GM18520 (cell line): ENCODE measurements at regions not wholly inside any gene's neighbourhood (a gene's known extent, or its start where the extent isn't known, plus 50 kb on each side); places are given as distances from the start of the nearest gene placed in this dataset.

Experiments used
- ATAC-seq: cut with Tn5 transposase; IDR thresholded peaks from one replicate; pipeline ENCODE4 v1.9.1; 2021; ENCODE audit not compliant: unreplicated experiment

DNA sequence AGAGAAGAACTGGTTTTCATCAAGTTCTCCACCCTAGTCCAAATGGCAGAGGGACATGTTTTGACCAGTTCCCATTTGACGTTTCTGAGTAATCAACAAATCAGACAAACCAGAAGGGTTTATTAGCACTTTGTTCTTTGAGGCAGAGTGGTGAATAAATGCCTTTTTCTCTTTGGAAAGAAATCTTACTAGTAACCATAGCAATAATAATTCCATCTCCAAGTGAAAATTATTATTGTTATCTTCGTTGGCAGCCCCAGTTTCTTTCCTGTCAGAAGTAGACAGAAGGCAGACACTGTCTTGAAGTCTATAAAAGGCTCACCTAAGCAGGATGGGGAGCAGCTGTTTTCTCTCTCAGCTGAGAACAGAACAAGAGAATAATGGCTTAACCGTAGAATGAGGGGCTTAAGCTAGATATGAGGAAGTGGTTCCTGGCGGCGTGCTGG, 391.6 kb downstream of the PBX1 start:
- ATAC-seq: no peak

DNA sequence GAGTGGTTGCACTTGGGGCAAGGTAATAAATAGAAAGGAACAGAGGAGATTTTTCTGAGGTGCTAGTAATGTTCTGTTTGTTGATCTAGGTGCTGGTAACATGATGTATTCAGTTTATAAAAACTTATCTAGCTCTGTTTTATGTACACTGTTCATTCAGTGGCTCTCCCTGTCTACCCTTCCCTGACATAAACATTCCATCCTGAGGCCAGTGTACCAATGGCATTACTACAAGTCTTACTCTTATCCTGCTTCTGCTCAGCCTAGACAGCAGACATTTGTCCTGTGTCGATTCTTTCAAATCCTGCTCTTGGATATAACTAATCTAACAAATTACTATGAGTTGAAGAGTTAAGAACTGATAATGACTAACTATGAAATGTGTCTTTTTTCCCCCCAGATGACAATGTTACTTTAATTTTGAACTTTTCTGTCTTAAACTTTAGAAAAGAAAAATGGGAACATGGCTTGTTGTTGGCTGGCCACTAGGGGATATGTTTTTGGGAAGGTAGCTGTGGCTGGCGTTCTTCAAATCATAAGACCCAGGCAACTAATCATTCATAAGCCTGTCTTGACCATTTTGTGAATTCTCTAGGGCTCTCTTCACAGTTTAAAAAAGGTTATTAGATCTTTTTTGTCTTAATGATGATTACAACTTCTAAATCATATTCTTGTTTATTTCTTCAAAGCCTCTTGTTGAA, 390.9 kb downstream of the PBX1 start:
- no peak for ATAC-seq

DNA sequence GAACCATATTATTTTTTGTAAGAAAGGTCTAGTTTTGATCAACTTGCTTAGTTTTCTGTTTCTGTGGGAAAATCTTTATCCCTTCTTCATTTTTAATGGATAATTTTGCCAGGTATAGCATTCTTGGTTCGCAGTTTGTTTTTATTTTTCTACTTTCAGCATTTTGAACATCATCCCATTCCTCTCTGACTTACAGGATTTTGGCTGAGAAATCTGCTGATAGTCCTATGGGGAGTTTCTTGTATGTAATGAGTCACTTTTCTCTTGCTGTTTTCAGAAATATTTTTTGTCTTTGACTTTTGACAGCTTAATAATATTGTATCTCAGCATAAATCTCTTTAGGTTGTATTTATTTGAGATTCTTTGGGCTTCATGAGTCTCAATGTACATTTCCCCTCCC, 389.1 kb downstream of the PBX1 start:
- ATAC-seq: no peak

DNA sequence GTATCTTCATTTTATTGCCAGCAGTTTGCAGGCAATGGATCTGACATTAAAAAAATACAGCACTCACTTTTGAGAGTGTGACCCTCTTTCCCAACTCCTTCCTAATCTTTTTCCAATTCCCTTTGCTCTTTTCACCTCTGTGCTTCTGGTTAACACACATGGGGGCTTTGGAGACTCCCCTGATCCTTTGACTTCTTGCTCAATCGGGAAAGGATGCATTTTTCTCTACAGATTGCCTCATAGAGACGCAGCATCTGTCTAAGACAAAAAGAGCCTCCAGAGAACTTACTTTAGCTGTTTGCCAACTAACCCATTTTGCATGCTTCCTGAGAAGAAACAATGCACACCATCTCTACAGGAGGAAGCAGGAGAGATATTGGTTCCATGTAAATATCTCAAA, 378.3 kb downstream of the PBX1 start:
- no peak for ATAC-seq

DNA sequence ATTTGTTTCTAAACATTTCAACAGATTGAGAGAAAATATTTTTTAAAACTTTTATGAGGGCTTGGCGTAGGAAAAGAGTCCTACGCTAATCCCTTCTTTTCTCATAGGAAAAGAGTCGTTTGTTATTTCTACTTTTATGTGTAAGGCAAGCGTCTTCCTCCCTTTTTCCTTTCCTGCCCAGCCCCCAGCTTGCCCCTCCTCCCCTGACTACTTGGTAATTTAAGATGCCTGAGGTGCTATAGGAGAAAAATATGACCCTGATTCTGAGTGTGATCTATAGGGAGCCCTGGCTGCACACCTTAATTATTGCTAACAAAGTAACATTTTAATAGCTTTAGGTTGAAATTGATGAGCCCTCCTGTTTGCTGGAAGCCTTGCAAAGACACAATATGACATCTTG, 373.6 kb downstream of the PBX1 start:
- no peak for ATAC-seq

DNA sequence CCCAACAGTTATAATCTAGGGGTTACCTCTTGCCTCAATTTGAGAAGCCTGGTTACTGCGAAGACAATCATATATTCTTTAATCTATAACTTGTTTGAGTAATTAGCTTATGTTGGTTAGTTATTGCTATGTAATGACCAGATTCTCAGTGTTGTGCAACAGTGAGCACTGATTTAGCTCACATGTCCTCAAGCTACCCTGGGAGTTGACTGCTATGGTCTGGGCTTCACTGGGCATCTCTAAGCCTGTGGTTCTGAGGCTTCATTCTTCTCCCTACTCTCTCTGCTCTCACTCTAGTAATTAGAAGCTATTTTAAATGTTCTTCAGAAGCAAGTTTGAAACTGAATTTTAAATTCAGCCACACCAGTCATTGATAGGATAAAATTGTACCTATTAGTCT, 371.8 kb downstream of the PBX1 start:
- ATAC-seq: no peak

DNA sequence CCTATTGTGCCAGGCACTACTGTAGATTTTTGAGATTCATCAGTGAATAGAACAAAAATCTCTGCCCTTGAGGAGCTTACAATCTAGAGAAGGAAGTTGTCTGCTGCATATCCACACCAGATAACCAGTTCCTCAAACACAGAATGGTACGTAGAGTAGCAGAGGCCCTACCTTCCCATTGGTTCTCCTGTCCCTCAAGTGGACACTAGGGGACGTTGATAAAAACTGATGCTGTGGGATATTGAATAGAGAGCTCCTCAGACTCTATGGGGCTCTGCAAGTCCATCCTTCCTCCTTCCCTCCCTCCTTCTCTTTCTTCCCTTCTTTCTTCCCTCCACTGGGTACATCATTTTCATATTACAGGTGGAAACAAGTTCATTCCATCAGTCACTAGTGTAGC, 371.3 kb downstream of the PBX1 start:
- ATAC-seq: no peak

DNA sequence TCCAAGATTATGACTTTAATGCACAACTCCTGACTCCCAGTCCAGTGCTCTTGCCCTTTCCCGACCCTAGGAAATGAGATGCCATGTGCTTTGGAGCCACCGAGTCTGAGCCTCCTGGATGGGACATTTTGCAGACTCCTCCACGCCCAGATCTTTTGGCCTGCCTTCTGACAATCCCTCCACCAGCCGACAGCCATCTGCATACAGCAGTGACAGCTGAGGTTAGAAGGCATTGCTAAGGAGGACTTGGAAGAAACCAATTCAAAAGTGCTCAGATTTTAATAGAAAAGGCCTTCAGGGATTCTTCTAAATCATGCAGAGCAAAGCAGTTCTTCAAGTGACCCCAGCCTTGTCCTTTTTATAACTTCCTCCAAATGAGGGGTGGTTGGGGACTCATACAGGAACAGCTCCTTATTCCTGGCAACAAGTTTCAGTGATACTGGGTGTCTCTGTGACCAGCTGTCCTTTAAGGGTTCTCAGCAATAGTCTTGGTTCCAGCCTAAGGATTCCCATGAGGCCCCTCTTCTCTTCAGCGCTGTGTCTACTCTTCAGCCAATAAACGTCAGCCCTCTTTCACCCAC, 369.3 kb downstream of the PBX1 start:
- no peak for ATAC-seq

DNA sequence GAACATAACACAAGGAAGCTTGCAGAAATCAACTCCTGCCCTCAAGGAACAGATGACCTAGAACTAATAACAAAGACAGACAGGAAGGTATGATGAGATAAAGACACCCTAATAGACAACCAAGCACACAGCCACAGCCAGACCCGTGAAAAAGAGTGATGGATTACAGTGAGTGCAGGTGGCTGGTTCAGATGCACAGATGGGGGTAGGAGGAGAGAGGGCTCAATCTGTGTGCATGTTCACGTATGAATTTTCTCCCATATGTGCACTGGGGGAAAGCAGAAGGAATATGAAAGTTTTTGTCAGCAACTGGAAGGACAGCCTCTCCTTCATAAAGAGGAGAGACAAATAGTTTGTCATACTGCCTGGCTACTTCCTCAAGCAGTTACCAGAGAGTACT, 367.1 kb downstream of the PBX1 start:
- ATAC-seq: no peak

DNA sequence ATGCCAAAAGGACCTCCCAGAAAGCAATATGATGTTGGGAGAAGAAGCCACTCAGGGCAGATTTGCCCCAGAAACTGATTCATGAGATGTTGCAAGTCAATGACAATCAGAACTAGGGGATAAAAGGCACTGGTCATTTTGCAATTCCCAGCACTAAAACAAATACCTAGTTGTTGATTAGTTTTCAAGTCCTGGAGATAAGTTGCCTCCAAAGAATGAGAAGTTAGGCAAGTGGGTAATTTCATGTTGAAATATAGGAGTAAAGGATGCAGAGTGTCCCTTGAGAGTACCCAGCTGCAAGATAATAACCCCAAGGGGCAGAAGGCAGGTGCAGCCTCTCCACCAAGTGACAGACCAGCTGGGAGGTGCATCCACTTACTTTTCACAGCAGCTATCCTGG, 363.6 kb downstream of the PBX1 start:
- ATAC-seq: no peak

DNA sequence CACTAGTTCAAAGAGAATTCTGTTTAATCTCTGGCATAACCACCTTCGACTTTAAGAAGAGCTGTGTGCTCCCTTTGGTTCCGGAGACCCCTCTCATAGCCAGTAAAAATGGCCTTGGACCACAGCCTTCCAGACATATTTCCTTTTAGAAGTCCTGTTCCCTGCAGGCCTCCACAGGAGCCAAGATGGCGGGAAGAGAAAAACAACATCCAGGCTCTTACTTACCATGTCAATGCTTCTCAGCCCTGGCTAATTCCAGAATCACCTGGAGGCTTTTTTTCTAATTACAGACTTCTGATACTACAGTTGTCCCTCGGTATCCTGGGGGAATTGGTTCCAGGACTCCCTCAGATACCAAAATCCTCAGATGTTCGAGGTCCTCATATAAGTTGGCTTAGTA, 362.5 kb downstream of the PBX1 start:
- ATAC-seq: no peak

DNA sequence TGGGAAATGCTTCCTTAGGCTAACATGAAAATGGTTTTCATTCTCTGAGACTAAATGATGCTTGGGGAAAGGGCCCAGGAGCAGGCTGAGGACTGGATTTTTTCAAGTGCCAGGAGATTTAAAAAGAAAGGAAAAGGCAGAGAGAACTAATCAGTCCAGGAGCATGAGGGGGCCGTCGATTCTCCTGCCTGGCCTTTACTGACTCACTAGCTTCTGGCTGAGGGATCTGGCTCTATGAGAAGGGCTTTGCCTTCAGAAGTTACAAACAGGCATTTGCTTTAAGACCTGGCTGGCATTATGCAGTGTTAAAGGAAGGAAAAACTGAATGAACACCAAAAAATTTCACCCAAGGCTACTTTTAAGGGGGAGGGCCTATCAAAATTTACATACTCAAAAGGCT, 359.2 kb downstream of the PBX1 start:
- no peak for ATAC-seq

DNA sequence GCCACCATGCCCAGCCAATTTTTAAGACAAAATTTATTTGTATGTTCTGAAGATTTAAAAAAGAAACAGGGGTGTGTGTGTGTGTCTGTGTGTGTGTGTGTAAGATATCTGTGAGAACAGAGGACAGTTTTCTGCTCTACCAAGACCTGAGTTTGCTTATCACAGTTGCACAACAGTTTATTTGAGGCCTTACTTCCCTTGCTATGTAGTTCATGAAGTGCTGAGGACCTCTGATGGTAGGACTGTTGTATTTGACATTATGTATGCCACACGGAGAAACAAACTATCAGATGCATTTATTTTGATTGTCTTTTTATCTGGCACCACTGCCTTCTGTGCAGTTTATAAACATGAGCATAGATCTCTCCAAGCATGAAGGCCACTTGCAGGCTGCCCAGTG, 355.2 kb downstream of the PBX1 start:
- no peak for ATAC-seq

DNA sequence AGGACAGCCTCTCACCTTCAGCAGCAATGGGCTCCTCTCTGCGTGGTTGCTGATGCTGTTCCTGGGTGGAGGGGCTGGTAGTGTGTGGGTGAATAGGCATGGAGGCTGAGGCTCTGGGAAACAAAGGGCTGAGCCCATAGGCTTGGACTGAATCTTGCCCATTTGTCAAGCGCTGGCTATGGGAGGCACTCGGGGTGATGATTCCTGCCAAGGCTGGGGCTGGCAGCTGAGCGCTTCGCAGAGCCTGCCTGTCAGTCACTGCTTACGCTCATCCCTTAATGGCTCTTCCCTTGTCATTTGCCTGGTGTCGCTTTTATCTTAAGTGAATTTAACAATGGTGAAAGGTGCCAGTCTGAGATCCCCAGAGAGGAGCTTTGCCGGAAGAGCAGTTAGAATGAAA, 353.3 kb downstream of the PBX1 start:
- ATAC-seq: no peak

DNA sequence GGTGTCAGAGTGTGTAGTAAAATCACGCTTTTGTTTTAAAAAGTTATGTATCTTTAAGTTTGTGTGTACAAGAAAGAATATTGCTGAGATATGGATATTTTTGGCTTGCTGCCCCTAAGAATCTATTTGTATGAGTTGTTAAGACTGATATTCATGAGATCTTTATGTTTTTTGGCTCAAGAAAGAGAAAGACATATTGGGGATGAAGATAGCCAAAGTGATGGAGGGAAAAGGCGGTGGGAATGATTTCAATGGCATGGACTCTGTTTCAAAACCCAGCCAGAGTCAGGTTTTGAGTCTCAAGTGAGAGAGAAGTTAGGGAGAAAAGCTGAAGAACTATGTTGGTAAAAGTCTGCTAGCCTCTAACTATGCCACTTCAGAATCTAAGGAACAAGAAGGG, 351.7 kb downstream of the PBX1 start:
- ATAC-seq: no peak

DNA sequence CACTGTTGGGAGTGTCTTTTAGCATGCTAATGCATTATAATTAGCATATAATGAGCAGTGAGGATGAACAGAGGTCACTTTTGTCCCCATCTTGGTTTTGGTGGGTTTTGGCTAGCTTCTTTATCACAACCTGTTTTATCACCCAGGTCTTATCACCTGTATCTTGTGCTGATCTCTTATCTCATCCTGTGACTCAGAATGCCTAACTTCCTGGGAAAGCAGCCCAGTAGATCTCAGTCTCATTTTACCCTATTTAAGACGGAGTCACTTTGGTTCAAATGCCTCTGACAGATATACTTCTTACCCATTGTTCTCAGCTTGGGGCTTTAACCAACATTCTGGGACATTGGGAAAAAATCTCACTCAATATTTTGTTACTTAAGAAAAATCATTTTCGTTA, 348.7 kb downstream of the PBX1 start:
- no peak for ATAC-seq

DNA sequence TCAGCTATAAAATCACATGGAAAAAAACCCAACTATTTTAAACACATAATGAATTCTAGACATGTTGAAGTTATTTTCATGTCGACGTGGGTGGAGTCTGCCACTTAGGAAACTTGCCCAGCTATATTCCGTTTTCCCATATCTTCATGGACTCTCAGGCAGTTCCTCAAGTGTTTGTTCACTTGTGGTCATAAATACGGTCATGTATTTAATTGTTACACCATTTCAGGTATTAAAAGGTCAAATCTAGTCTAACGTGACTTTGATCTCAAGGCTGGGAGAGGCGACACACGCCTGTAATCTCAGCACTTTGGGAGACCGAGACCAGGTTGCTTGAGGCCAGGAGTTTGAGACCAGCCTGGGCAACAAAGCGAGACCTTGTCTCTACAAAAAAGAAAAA, 346.9 kb downstream of the PBX1 start:
- ATAC-seq: no peak

DNA sequence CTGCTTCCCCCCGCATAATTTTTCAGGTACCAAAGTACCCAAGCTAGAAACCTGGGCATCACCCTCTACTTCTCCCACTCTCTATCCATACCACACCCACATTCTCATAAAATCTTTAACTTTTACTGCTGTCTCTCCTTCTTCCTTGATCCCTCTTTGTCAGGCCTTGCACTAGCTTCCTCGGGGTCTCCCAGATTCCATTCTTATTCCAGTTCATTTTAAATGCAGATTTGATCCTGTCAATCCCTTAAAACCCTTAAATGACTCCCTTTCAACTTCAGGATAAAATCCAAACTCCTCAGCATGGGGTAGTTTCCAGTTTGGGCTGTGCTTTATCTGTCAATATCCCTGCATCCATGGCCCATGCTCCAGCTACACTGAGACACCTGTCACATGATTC, 343.5 kb downstream of the PBX1 start:
- no peak for ATAC-seq
